GM18511 (cell line): ENCODE measurements at regions not wholly inside any gene's neighbourhood (a gene's known extent, or its start where the extent isn't known, plus 50 kb on each side); places are given as distances from the start of the nearest gene placed in this dataset.
A peak's percentile ranks its signal among the peaks of the same experiment; 100 is the strongest.

Experiments used
- ATAC-seq: cut with Tn5 transposase; IDR thresholded peaks from one replicate; pipeline ENCODE4 v1.9.1; 2021; ENCODE audit warnings: mild to moderate bottlenecking, moderate library complexity; ENCODE audit not compliant: unreplicated experiment

DNA sequence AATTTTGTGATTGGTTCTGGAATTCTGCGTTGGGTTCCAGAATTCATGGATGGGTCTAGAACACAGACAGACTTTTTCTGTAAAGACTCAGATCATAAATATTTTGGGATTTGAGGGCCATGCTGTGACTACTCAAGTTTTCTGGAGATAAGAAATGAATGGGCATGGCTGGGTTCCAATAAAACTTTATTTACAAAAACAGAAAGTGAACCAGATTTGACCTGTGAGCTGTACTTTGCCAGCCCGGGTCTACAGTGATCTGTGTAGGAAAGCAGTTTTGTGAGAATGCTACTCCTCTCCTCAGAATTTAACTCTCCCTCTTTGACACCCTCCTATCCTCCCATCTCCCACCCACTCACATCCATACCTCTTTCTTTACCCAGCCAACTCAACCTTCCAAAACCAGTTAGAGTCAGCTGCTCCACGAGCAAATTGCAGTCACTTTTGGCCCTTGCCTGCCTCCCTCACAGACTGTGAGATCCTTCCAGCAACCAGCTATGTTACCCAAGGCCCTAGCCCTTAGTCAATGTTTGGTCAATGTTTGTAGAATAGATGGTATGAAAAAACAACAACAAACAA, 312.8 kb upstream of the ZMIZ1 start:
- ATAC-seq, result no peak

GRCh38 chr10:78756604-78757343, 312.0 kb upstream of the ZMIZ1 start:
- ATAC-seq, result no peak

GRCh38 chr10:78757344-78757925, 311.3 kb upstream of the ZMIZ1 start:
- ATAC-seq, result no peak

DNA sequence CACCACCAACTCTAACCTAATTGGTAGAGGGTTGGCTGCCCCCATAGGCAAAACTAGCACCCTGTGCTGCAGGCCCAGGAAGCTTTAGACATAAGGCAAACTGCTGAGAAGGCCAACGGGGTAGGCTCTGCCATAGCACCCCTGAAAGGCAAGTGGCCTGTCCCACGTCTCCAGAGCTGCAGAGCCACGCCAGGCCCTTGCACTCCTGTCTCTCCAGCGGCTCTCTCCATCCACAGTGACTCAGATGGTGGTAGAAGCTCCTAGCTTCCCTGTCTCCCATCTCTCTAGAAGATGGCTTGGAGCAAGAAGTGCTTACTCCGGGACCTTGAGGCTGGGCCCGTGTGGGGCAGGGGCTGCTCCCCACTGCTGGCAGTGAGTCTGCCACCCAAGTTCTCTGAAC, 310.6 kb upstream of the ZMIZ1 start:
- ATAC-seq, result no peak

DNA sequence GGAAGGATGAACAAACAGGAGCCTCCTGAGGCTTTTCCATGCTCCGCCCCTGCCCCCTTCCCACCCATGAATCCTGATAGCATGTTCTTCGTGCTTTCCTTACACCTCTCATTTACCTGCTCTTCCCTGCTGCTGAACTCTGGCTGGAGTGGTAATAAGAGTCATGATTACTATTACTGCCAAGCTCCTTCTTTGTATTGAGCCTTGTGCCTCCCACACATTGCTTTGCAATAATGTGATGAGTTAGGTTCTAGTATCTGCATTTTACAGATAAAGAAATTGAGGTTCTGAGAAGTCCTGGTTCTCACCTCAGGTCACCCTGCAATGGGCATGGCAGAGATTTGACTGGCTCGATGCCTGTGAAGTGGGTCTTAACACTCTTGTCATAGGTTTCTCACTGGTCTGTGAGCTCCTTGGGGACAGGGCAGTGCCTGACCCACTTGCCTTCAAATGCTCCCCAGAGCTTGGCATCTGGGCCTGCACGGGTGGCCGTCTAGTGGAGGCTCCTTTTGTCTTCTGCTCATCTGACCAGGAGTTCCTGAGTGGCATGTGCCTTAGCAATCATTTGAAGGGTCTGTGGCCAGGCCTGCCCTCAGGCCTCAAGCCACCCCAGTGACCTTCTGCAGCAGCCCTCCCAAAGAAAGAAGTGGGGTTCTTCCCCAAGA, 309.2 kb upstream of the ZMIZ1 start:
- no peak for ATAC-seq

GRCh38 chr10:78760463-78761310, 308.1 kb upstream of the ZMIZ1 start:
- ATAC-seq, result no peak

- no peak for ATAC-seq
Observed at GRCh38 chr10:78761311-78761781, 307.4 kb upstream of the ZMIZ1 start.

DNA sequence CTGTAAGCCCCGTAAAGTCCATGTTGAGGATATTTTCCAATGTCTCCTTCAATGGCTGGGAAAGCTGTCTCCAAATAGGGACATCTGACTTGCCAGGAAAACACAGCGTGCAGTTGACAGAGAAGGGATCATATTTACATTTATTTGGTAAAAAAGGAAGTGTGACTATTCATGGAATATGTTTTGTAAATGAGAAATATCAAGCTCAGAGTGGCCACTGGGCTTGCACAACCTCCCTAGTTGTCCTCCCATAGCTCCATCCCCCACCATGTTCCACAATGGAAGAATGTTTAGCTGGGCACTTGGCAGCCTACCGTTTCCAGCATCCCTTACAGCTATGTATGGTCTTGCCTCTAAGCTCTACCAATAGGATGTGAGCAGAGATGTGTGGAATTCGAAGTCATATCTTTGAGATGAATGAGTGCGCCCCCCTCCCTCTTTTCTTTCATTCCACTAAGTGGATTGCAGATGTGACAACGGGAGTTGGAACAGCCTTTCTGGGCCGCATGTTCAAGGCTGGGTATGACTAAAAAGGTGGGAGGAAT, 306.6 kb upstream of the ZMIZ1 start:
- ATAC-seq, result no peak

DNA sequence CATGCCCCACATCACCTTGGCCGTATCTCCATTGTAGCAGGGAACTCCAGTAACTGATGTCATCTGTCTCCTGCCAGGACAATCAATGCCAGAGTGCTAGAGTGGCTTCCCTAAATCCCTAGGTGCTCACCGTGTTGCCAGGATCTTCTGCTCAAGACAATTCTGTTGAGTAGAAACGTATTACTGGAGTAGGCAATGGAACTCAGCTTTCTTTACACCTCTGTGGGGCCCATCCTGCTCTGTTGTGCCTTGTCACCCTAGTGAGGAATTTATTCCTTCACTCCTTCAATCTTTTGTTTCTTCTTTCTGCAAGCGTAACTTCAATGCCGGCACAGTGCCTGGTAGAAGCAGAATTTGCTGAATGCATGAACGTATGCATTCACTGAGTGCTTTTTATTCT, 305.5 kb upstream of the ZMIZ1 start:
- no peak for ATAC-seq

DNA sequence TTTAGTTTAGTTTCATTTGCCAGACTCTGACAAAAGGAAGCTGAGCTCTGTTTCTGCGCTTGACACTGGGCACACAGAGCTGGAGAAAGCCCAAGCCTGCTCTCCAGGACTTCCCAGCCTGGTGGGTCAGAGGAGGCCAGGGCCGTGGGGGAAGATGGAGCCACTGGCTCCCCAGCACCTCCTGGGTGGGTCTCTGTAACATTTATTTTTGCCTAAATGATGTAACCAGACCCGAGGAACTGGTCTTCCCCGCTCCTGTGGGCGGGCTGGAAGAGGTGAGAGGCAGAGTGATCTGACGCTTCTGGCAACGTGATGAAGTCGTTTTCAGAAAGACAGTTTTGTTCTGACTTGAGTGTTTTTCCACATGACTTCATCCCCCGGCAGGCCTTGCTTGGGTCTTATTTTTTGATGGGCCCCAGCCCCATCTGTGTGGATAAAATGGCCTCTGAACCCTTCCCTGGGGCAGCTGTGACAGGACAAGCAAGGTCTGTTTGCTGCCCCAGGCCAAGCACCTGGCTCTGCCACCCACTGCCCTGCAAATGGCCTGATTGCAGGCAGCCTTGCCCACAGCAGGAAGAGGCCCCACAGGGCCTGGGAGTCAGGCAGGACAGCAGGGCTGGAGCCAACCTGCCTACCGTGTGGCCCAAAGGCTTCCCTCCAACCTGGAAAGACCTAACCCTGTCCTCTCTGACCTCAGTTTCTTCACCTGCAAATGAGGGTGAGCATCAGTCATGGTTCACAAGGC, 304.9 kb upstream of the ZMIZ1 start:
- peak; percentile 81 for ATAC-seq

- ATAC-seq, result no peak
Observed at GRCh38 chr10:78764436-78764835, 304.3 kb upstream of the ZMIZ1 start.

DNA sequence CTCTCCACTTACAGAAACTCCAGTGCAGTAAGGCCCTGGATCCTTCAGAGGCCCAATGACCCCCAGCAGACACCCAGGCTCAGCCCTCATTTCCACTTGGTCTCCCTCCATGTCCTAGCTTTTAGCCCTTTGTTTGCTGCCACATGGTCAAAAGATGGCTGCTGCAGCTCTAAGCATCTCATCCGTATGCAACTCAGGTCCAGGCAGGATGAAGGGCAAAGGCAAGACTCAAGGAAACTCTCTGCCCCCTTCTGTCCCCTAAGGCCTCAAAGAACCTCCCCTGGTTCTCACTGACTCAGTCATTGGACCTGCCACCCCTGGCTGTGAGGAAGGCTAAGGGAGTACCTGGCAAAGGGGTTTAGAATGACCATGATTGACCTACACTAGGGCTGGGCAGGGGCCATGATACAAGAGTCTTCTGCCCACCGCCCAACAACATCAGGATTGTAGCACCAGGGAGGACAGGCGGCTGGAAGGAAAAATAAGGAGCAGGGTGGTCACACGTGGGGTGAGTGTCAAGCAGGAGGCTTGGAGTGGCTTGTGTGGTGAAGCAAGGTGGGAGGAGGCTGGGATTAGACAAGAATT, 303.8 kb upstream of the ZMIZ1 start:
- no peak for ATAC-seq

GRCh38 chr10:78765726-78766335, 302.9 kb upstream of the ZMIZ1 start:
- no peak for ATAC-seq

- no peak for ATAC-seq
Observed at GRCh38 chr10:78766603-78767002, 302.2 kb upstream of the ZMIZ1 start.

DNA sequence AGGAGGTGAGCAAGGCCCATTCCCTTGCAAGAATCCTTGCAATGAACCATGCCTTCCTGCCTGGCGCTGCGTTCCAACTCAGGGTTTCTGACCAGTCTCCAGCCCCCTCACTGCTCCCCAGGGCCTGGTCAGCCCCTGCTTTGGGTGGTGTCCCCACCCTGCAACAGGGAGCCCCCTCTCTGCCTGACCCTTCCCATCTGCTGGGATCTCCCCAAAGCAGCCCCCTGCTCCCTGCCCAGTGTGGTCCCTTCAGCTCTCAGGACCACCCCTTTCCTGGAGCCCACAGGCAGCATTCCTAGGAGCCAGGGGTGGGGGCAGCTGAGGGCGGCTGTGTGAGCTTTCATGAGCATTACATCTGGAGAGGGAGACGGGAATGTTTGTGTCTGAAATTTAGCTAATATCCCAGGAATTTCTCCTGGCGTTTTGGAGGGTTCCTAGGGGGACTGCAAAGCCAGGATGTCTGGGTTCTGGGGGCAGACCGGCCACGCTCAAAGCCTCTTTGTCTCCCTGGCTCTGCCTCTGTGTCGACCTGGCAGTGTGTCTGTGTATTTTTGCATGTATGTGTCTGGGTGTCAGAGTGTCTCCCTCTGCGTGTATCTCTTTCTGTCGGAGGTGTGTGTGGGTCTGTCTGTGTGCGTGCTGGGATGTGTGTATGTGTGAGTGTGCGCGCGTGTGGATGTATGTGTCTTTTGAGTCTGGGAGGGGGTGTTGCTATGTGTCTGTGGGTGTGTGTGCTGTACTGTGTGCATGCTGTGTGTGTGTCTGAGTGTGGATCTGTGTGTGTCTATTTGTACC, 300.5 kb upstream of the ZMIZ1 start:
- ATAC-seq, result no peak

DNA sequence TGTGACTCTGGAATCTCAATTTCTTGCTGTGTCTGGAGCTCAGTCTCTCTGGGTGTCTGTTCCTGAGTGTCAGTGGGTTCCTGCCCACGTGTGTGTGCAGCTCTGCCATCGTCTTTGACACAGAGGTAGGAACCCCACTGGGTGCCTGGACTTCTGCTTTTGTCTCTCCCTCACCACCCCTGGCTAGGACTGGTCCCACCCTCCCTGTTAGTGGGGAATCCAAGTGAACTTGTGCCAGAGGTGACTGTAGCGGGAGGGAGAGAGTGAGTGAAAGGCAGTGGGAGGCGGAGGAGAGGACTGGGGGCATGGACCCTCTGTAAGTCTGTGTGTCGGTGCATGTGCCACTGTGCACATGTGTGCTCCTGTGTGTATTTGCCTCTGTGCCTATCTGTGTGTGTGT, 299.9 kb upstream of the ZMIZ1 start:
- no peak for ATAC-seq

DNA sequence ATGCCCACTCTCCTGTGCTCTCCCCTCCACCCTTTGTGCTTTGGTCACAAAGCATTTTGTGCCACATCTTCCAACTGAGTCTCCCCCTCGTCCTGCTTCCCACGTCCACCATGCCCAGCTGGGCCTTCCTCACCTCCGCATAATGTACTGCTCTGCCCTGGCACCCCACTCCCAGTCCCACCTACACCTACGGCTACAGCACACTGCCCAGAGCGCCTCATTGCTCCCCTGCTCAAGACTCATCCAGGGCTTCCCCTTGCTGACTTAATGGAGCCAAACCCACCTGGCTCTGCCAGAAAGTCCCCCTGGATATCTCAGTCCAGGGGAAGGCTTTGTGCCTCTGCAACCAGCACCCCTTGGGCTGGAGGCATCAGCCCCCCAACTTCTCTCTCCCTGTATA, 299.2 kb upstream of the ZMIZ1 start:
- no peak for ATAC-seq
